H1 (cell line): ENCODE measurements at regions not wholly inside any gene's neighbourhood (a gene's known extent, or its start where the extent isn't known, plus 50 kb on each side); places are given as distances from the start of the nearest gene placed in this dataset.

Source experiments
- CTCF ChIA-PET: fragments of 300-600 bp; sonication (Branson Sonifier 250); formaldehyde crosslinking; loops from one replicate; lab custom pipeline; 2021; ENCODE audit not compliant: partially characterized antibody; lab: Charles Lee
- POLR2A ChIA-PET: fragments of 300-600 bp; sonication (Branson Sonifier 250); formaldehyde crosslinking; loops from one replicate; lab custom pipeline; 2021; ENCODE audit warnings: inconsistent platforms; ENCODE audit not compliant: partially characterized antibody; lab: Charles Lee
- DNase-seq, 2 experiments: peaks; one replicate each; pipeline versions ENCODE4 v3.0.0 to v3.0.0-alpha.2; 2010 to 2022; ENCODE audit warnings: low spot score in 2 of 2, low read depth in 1 of 2, mixed read lengths in 1 of 2
- FAIRE-seq: peaks from 2 replicates; lab custom pipeline; 2011; peaks lifted over from hg19 to GRCh38; lab: Jason Lieb, UNC
- H2AFZ ChIP-seq: 2 replicates; pipeline ENCODE4 v1.8.1; 2012; ENCODE audit warnings: low read length, inconsistent platforms
- H2AK5ac ChIP-seq: 2 replicates; pipeline ENCODE4 v1.6.1; 2013; ENCODE audit warnings: low read depth, low read length
- H2BK120ac ChIP-seq: replicated peaks from 2 replicates; pipeline ENCODE3; 2013; ENCODE audit warnings: low read depth, low read length, inconsistent platforms
- H2BK12ac ChIP-seq: 2 replicates; pipeline ENCODE4 v1.6.1; 2013; ENCODE audit warnings: low read depth, low read length
- H2BK15ac ChIP-seq: 2 replicates; pipeline ENCODE4 v1.6.1; 2013; ENCODE audit warnings: low read length
- H2BK20ac ChIP-seq: 2 replicates; pipeline ENCODE4 v1.6.1; 2013; ENCODE audit warnings: low read length
- H2BK5ac ChIP-seq: 2 replicates; pipeline ENCODE4 v1.6.1; 2013; ENCODE audit warnings: low read depth, low read length
- H3K14ac ChIP-seq: 2 replicates; pipeline ENCODE4 v1.6.1; 2013; ENCODE audit warnings: inconsistent platforms; ENCODE audit not compliant: insufficient read length
- H3K18ac ChIP-seq: 2 replicates; pipeline ENCODE4 v1.6.1; 2013; ENCODE audit warnings: low read length; ENCODE audit errors: extremely low read depth
- H3K23ac ChIP-seq: 2 replicates; pipeline ENCODE4 v1.6.1; 2013; ENCODE audit warnings: inconsistent platforms; ENCODE audit not compliant: insufficient read length
- H3K23me2 ChIP-seq: 2 replicates; pipeline ENCODE4 v1.6.1; 2013; ENCODE audit warnings: low read depth, low read length
- H3K27ac ChIP-seq: 2 replicates; pipeline ENCODE4 v1.6.1; 2011; ENCODE audit warnings: low read depth, low read length, inconsistent platforms
- H3K27me3 ChIP-seq, 4 experiments: replicated peaks in 1 of 4; 1 replicate in 1 of 4; 2 replicates in 3 of 4; pipeline versions ENCODE4 v1.6.1 to v1.8.1; 2011 to 2013; ENCODE audit warnings: low read length in 3 of 4, mild to moderate bottlenecking in 3 of 4, inconsistent platforms in 2 of 4, mixed read lengths in 2 of 4, moderate library complexity in 1 of 4; ENCODE audit not compliant: control insufficient read depth in 3 of 4, insufficient read depth in 3 of 4; ENCODE audit errors: extremely low read depth in 1 of 4
- H3K36me3 ChIP-seq, 4 experiments: 2 replicates each; pipeline versions ENCODE4 v1.6.1 to v1.8.1; 2011 to 2013; ENCODE audit warnings: mild to moderate bottlenecking in 4 of 4, low read length in 3 of 4, moderate library complexity in 2 of 4, control low read depth in 1 of 4, inconsistent platforms in 1 of 4; ENCODE audit not compliant: insufficient read depth in 4 of 4, control insufficient read depth in 2 of 4
- H3K4ac ChIP-seq: replicated peaks from 2 replicates; pipeline ENCODE3; 2013; ENCODE audit warnings: low read length, low read depth, mixed read lengths, inconsistent platforms; ENCODE audit not compliant: insufficient read length
- H3K4me1 ChIP-seq, 4 experiments: replicated peaks in 1 of 4; 1 replicate in 1 of 4; 2 replicates in 3 of 4; pipeline versions ENCODE4 v1.6.1 to v1.8.1; 2011 to 2013; ENCODE audit warnings: low read length in 3 of 4, inconsistent platforms in 2 of 4, mixed read lengths in 1 of 4; ENCODE audit not compliant: insufficient read depth in 4 of 4, control insufficient read depth in 3 of 4
- H3K4me2 ChIP-seq, 2 experiments: 2 replicates each; pipeline versions ENCODE4 v1.6.1 to v1.8.1; 2011 to 2013; ENCODE audit warnings: low read depth in 2 of 2, low read length in 2 of 2, control low read depth in 1 of 2, inconsistent platforms in 1 of 2, mild to moderate bottlenecking in 1 of 2; ENCODE audit not compliant: insufficient read depth in 1 of 2
- H3K4me3 ChIP-seq, 4 experiments: fragments of 200-600, 300-600 bp in 1 of 4; sonication (generic), shearing (Covaris generic), sonication (Bioruptor Twin) in 1 of 4; 2 replicates each; pipeline versions ENCODE4 v1.5.1 to v1.8.1; 2011 to 2016; ENCODE audit warnings: low read length in 4 of 4, low read depth in 3 of 4, control low read depth in 2 of 4, inconsistent platforms in 2 of 4, mild to moderate bottlenecking in 2 of 4, mixed read lengths in 1 of 4, moderate library complexity in 1 of 4; ENCODE audit not compliant: insufficient read depth in 2 of 4; ENCODE audit errors: extremely low read depth in 1 of 4
- H3K56ac ChIP-seq: replicated peaks from 2 replicates; pipeline ENCODE3; 2013; ENCODE audit warnings: low read depth, mild to moderate bottlenecking, mixed read lengths, low read length, inconsistent platforms; ENCODE audit not compliant: insufficient read length
- H3K79me1 ChIP-seq: 2 replicates; pipeline ENCODE4 v1.6.1; 2013; ENCODE audit warnings: low read depth, low read length, control low read depth
- H3K79me2 ChIP-seq, 2 experiments: 2 replicates each; pipeline versions ENCODE4 v1.6.1 to v1.8.1; 2012 to 2013; ENCODE audit warnings: low read length in 2 of 2, mild to moderate bottlenecking in 2 of 2, inconsistent platforms in 1 of 2; ENCODE audit not compliant: insufficient read depth in 2 of 2, control insufficient read depth in 1 of 2
- H3K9ac ChIP-seq, 4 experiments: replicated peaks in 1 of 4; 1 replicate in 1 of 4; 2 replicates in 3 of 4; pipeline versions ENCODE4 v1.6.1 to v1.8.1; 2011 to 2013; ENCODE audit warnings: low read depth in 3 of 4, low read length in 3 of 4, control low read depth in 2 of 4, mild to moderate bottlenecking in 2 of 4, moderate library complexity in 2 of 4, inconsistent platforms in 1 of 4; ENCODE audit errors: extremely low read depth in 1 of 4
- H3K9me3 ChIP-seq, 2 experiments: 2 replicates each; pipeline versions ENCODE4 v1.6.1 to v1.8.1; 2012 to 2013; ENCODE audit warnings: mild to moderate bottlenecking in 2 of 2, moderate library complexity in 2 of 2, control low read depth in 1 of 2, inconsistent platforms in 1 of 2, low read depth in 1 of 2, low read length in 1 of 2, mixed read lengths in 1 of 2; ENCODE audit not compliant: insufficient read depth in 2 of 2
- H4K20me1 ChIP-seq, 2 experiments: replicated peaks in 1 of 2; 2 replicates each; pipeline versions ENCODE3 to v1.8.1; 2011 to 2013; ENCODE audit warnings: inconsistent platforms in 2 of 2, low read length in 2 of 2, mild to moderate bottlenecking in 1 of 2; ENCODE audit not compliant: insufficient read depth in 2 of 2, control insufficient read depth in 1 of 2
- H4K5ac ChIP-seq: 2 replicates; pipeline ENCODE4 v1.6.1; 2013; ENCODE audit warnings: low read length, low read depth, mixed read lengths, inconsistent platforms; ENCODE audit not compliant: insufficient read length
- H4K8ac ChIP-seq: 2 replicates; pipeline ENCODE4 v1.8.0; 2013; ENCODE audit warnings: mild to moderate bottlenecking, moderate library complexity, low read length, inconsistent platforms; ENCODE audit not compliant: insufficient read depth; ENCODE audit errors: extremely low read depth
- H4K91ac ChIP-seq: replicated peaks from 2 replicates; pipeline ENCODE3; 2013; ENCODE audit warnings: low read length, mixed read lengths, inconsistent platforms; ENCODE audit not compliant: insufficient read length
- GTF2F1 ChIP-seq: IDR thresholded peaks from 2 replicates; pipeline ENCODE4 v1.6.1; 2012; ENCODE audit warnings: low read depth, low read length, improper control_type of control experiment, borderline replicate concordance
- NANOG ChIP-seq: IDR thresholded peaks from 2 replicates; pipeline ENCODE4 v1.6.1; 2011; ENCODE audit warnings: low read length, low read depth, mild to moderate bottlenecking, inconsistent platforms; ENCODE audit not compliant: insufficient read depth, poor library complexity, severe bottlenecking
- POU5F1 ChIP-seq: IDR thresholded peaks from 2 replicates; pipeline ENCODE4 v1.6.1; 2011; ENCODE audit warnings: low read depth, mild to moderate bottlenecking, low read length, moderate library complexity
- WGBS, 2 experiments: shearing (Covaris generic) in 1 of 2; methylation state at CpG; one replicate each; pipeline versions ENCODE4 v1.1.6 to v1.1.7; 2013 to 2015; ENCODE audit warnings: low lambda C conversion rate in 2 of 2, mixed read lengths in 2 of 2, inconsistent platforms in 1 of 2, low coverage in 1 of 2, missing lambda C conversion rate in 1 of 2; ENCODE audit not compliant: insufficient replicate concordance in 2 of 2, insufficient coverage in 1 of 2, insufficient read length in 1 of 2; ENCODE audit errors: extremely low coverage in 1 of 2, missing lambda C conversion rate in 1 of 2; 5-methylcytosine and 5-hydroxymethylcytosine counted together

GRCh38 chr3:83913381-83913780 lies 1045.4 kb upstream of the CADM2 start (continued):
- no peak for TF ChIP-seq POU5F1

GRCh38 chr3:83926291-83926690 lies 1032.5 kb upstream of the CADM2 start:
- Histone ChIP-seq H3K23me2 (no peaks in the 10 kb centered on the region), H3K27me3 (no peaks in the 10 kb centered on the region), H4K8ac (no peak overlapping the region), H3K4me2 (no peak overlapping the region), H4K5ac (no peak overlapping the region), H4K91ac (no peak overlapping the region), H3K23ac (no peak overlapping the region), H3K4me1 (no peaks in the 10 kb centered on the region), H3K9ac (no peak overlapping the region), H3K56ac (no peak overlapping the region), H2BK15ac (no peak overlapping the region), H3K4me3 (no peak overlapping the region), H3K14ac (no peak overlapping the region), H2AFZ (no peak overlapping the region), H4K20me1 (no peaks in the 10 kb centered on the region), H3K18ac (no peak overlapping the region), H2BK120ac (no peak overlapping the region), H2AK5ac (no peak overlapping the region), H3K4ac (no peak overlapping the region), H3K27ac (no peak overlapping the region), H3K79me1 (no peaks in the 10 kb centered on the region), H2BK20ac (no peak overlapping the region), H2BK5ac (no peak overlapping the region), H2BK12ac (no peak overlapping the region), H3K9me3 (peaks cover 20% of the 10 kb centered on the region in 2 experiments), H3K36me3 (peaks cover 0 to 6% (median 0%) of the 10 kb centered on the region in 4 experiments; a peak in 1 of 8 replicates), H3K79me2 (no peaks in the 10 kb centered on the region)
- 83% methylated on average over 3 of the region's 4 CpGs; no CpG with 5 or more reads in 1 of the 2 experiments for WGBS, 2 experiments
- ChIA-PET CTCF (no interaction called here), POLR2A (no interaction called here)
- DNase-seq (no peak), FAIRE-seq (no peak)
- TF ChIP-seq GTF2F1 (no peak), NANOG (no peak)
